ENCODE measurements at regions not wholly inside any gene's neighbourhood (a gene's known extent, or its start where the extent isn't known, plus 50 kb on each side); places are given as distances from the start of the nearest gene placed in this dataset.

DNA sequence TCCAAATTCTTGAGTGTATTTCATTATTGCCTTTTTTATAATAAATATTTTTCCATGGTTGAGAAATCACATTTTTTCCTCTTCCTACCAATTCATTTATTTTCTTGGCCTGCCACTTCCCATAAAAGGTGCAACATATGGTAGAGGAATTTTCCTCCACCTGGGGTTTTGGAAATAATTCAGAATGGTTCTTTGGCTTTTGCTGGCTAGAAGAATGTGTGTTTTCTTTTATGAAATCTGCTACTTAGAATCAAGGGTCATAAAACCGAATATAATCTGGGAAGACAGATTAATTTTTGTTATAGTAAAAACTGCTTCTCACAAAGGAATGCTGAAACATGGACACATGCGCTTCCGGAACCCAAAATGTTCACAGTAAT lies 54.0 kb upstream of the POMGNT2 start:
- TF ChIP-seq, protein P1, sequence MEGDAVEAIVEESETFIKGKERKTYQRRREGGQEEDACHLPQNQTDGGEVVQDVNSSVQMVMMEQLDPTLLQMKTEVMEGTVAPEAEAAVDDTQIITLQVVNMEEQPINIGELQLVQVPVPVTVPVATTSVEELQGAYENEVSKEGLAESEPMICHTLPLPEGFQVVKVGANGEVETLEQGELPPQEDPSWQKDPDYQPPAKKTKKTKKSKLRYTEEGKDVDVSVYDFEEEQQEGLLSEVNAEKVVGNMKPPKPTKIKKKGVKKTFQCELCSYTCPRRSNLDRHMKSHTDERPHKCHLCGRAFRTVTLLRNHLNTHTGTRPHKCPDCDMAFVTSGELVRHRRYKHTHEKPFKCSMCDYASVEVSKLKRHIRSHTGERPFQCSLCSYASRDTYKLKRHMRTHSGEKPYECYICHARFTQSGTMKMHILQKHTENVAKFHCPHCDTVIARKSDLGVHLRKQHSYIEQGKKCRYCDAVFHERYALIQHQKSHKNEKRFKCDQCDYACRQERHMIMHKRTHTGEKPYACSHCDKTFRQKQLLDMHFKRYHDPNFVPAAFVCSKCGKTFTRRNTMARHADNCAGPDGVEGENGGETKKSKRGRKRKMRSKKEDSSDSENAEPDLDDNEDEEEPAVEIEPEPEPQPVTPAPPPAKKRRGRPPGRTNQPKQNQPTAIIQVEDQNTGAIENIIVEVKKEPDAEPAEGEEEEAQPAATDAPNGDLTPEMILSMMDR (IDR thresholded peaks at IDR 0.05; ENCODE audit: low read depth, low read length): no peak
- POLR2A ChIA-PET: no interaction called here
- CTCF ChIA-PET: interaction anchor here (4.0 kb wide), 1 partner anchor 344 kb away, joined by 35 read pairs; no protein-coding TSS in a partner anchor
- Histone ChIP-seq H3K27me3 (ENCODE audit: control insufficient read depth, insufficient read depth, low read length) (peaks cover 4% of the 10 kb centered on the region), H3K27ac (ENCODE audit: low read depth, low read length) (no peak overlapping the region), H3K9me3 (ENCODE audit: control insufficient read depth, insufficient read depth, low read length) (no peaks in the 10 kb centered on the region), H3K4me3 (ENCODE audit: low read depth, low read length) (no peak overlapping the region)
- DNase-seq (ENCODE audit: low read depth, low spot score): no peak

- ChIA-PET POLR2A (no interaction called here), CTCF (interaction anchor here (0.6 to 7.9 kb wide), 2 partner anchors 198 to 423 kb away, joined by 3 to 208 read pairs; no protein-coding TSS in a partner anchor)
- no peak overlapping the region for H3K27ac ChIP-seq (ENCODE audit: low read depth, low read length)
- no peaks in the 10 kb centered on the region for H3K9me3 ChIP-seq (ENCODE audit: control insufficient read depth, insufficient read depth, low read length)
- H3K4me3 ChIP-seq (ENCODE audit: low read depth, low read length): no peak overlapping the region
- peaks cover 4% of the 10 kb centered on the region for H3K27me3 ChIP-seq (ENCODE audit: control insufficient read depth, insufficient read depth, low read length)
- no peak for DNase-seq (ENCODE audit: low read depth, low spot score)
- TF ChIP-seq, protein P1 (IDR thresholded peaks at IDR 0.05; ENCODE audit: low read depth, low read length): no peak
These were observed 53.4 kb upstream of the POMGNT2 start for GRCh38 chr3:43159131-43159875.

GRCh38 chr3:43156812-43157455 lies 51.1 kb upstream of the POMGNT2 start:
- no peak overlapping the region for H3K4me3 ChIP-seq (ENCODE audit: low read depth, low read length)
- DNase-seq (ENCODE audit: low read depth, low spot score): no peak
- POLR2A ChIA-PET: no interaction called here
- TF ChIP-seq, protein P1 (IDR thresholded peaks at IDR 0.05; ENCODE audit: low read depth, low read length): no peak
- no peaks in the 10 kb centered on the region for H3K9me3 ChIP-seq (ENCODE audit: control insufficient read depth, insufficient read depth, low read length)
- peaks cover 4% of the 10 kb centered on the region for H3K27me3 ChIP-seq (ENCODE audit: control insufficient read depth, insufficient read depth, low read length)
- CTCF ChIA-PET: interaction anchor here (1.3 to 7.9 kb wide), 2 partner anchors 190 to 195 kb away, joined by 9 to 208 read pairs; no protein-coding TSS in a partner anchor
- no peak overlapping the region for H3K27ac ChIP-seq (ENCODE audit: low read depth, low read length)

GRCh38 chr3:43155464-43156121 lies 49.7 kb upstream of the POMGNT2 start:
- H3K27me3 ChIP-seq (ENCODE audit: control insufficient read depth, insufficient read depth, low read length): peaks cover 4% of the 10 kb centered on the region
- no peaks in the 10 kb centered on the region for H3K9me3 ChIP-seq (ENCODE audit: control insufficient read depth, insufficient read depth, low read length)
- ChIA-PET POLR2A (interaction anchor here (0.6 kb wide), 1 partner anchor 49 kb away, joined by 5 read pairs; no protein-coding TSS in a partner anchor), CTCF (interaction anchor here (0.6 to 7.9 kb wide), 14 partner anchors 9 to 466 kb away, joined by 3 to 208 read pairs (median 4); partner anchors contain the start of gene ANO10)
- no peak overlapping the region for H3K4me3 ChIP-seq (ENCODE audit: low read depth, low read length)
- TF ChIP-seq, protein P1 (IDR thresholded peaks at IDR 0.05; ENCODE audit: low read depth, low read length): peak; percentile 78
- DNase-seq (ENCODE audit: low read depth, low spot score): peak; percentile 53
- no peak overlapping the region for H3K27ac ChIP-seq (ENCODE audit: low read depth, low read length)

All from AG04450 (cell line).